HCT116 (cell line): ENCODE measurements at regions not wholly inside any gene's neighbourhood (a gene's known extent, or its start where the extent isn't known, plus 50 kb on each side); places are given as distances from the start of the nearest gene placed in this dataset.
"Not testable (repeated sequence)": the region's sequence is repeated elsewhere in the genome, so short reads cannot be mapped to it uniquely, and the experiment has no call there.

Experiments used
- ATAC-seq: fragments of 200-7000 bp; cut with Tn5 transposase; 2 replicates; pipeline ENCODE4 v1.9.1; 2020; ENCODE audit warnings: mild to moderate bottlenecking, moderate library complexity
- BruUV-seq: library from RNA; stranded (reverse); fragments of 400-500 nt; replicated peaks from 2 replicates; lab custom pipeline; 2021; lab: Mats Ljungman, UMichigan
- CTCF ChIA-PET: fragments of 300-600 bp; sonication (Branson Sonifier 250); formaldehyde crosslinking; loops from one replicate; lab custom pipeline; 2021; ENCODE audit warnings: antibody characterized with exemption; lab: Charles Lee
- POLR2A ChIA-PET: fragments of 300-600, 350-600 bp; sonication (Branson Sonifier 250); formaldehyde crosslinking; loops from one replicate; lab custom pipeline; 2021; ENCODE audit warnings: antibody characterized with exemption; lab: Charles Lee
- RAD21 ChIA-PET, 2 experiments: fragments of 300-600 bp; sonication (Branson Sonifier 250); formaldehyde crosslinking; loops; one replicate each; lab custom pipeline; 2023; ENCODE audit warnings: low total read pairs in 2 of 2; ENCODE audit not compliant: uncharacterized antibody in 2 of 2, unreplicated experiment in 2 of 2, low non-redundant PET in 1 of 2; lab: Charles Lee
- DNase-seq: peaks from one replicate; pipeline ENCODE4 v3.0.0-alpha.2; 2010; ENCODE audit warnings: low read depth, low spot score
- H2AFZ ChIP-seq: fragments of 200-600 bp; shearing (Covaris generic), sonication (generic); 2 replicates; pipeline ENCODE4 v1.6.1; 2017; ENCODE audit warnings: low read depth, mixed run types, mixed read lengths, antibody characterized with exemption, low read length; ENCODE audit not compliant: poor library complexity, severe bottlenecking
- H3K27ac ChIP-seq: 2 replicates; pipeline ENCODE4 v1.5.1; 2012; ENCODE audit warnings: low read depth, low read length
- H3K27me3 ChIP-seq: fragments of 200-600 bp; sonication (generic); 2 replicates; pipeline ENCODE4 v1.6.1; 2016; ENCODE audit warnings: mixed run types, low read length, mixed read lengths; ENCODE audit not compliant: insufficient read depth
- H3K36me3 ChIP-seq, 2 experiments: fragments of 200-500 bp in 1 of 2; fragments of 200-600 bp in 1 of 2; sonication (Bioruptor generic) in 1 of 2; sonication (generic) in 1 of 2; 2 replicates each; pipeline versions ENCODE4 v1.5.1 to v1.6.1; 2014 to 2016; ENCODE audit warnings: low read length in 2 of 2, inconsistent platforms in 1 of 2, mixed read lengths in 1 of 2, mixed run types in 1 of 2; ENCODE audit not compliant: insufficient read depth in 2 of 2, control insufficient read depth in 1 of 2
- H3K4me1 ChIP-seq, 2 experiments: fragments of 200-600 bp in 1 of 2; sonication (generic) in 1 of 2; 2 replicates each; pipeline versions ENCODE4 v1.5.1 to v1.6.1; 2012 to 2017; ENCODE audit warnings: low read length in 2 of 2, inconsistent platforms in 1 of 2, mild to moderate bottlenecking in 1 of 2, mixed read lengths in 1 of 2, mixed run types in 1 of 2, moderate library complexity in 1 of 2; ENCODE audit not compliant: insufficient read depth in 2 of 2, control insufficient read depth in 1 of 2
- H3K4me2 ChIP-seq: fragments of 200-600 bp; sonication (generic); 2 replicates; pipeline ENCODE4 v1.6.1; 2017; ENCODE audit warnings: mixed run types, low read length, mixed read lengths
- H3K4me3 ChIP-seq, 2 experiments: fragments of 200-600 bp in 1 of 2; sonication (generic) in 1 of 2; replicated peaks in 1 of 2; 2 replicates each; pipeline ENCODE4 v1.5.1; 2011 to 2016; ENCODE audit warnings: low read length in 2 of 2, control low read depth in 1 of 2, low read depth in 1 of 2, mild to moderate bottlenecking in 1 of 2, mixed read lengths in 1 of 2, mixed run types in 1 of 2
- H3K79me2 ChIP-seq: fragments of 200-600 bp; sonication (generic); 2 replicates; pipeline ENCODE4 v1.6.1; 2017; ENCODE audit warnings: mild to moderate bottlenecking, mixed run types, low read length, moderate library complexity, mixed read lengths; ENCODE audit not compliant: insufficient read depth
- H3K9ac ChIP-seq: fragments of 200-600 bp; sonication (generic); 2 replicates; pipeline ENCODE4 v1.6.1; 2016; ENCODE audit warnings: low read length, mixed read lengths
- H3K9me2 ChIP-seq: fragments of 200-600 bp; sonication (generic), shearing (Covaris generic); 2 replicates; pipeline ENCODE4 v1.6.1; 2017; ENCODE audit warnings: mixed run types, mild to moderate bottlenecking, moderate library complexity; ENCODE audit not compliant: insufficient read depth
- H3K9me3 ChIP-seq, 2 experiments: fragments of 200-500 bp in 1 of 2; fragments of 200-600 bp in 1 of 2; sonication (Bioruptor generic) in 1 of 2; sonication (generic) in 1 of 2; 2 replicates each; pipeline ENCODE4 v1.6.1; 2014 to 2017; ENCODE audit warnings: low read length in 2 of 2, mixed read lengths in 2 of 2, inconsistent platforms in 1 of 2, low read depth in 1 of 2, mild to moderate bottlenecking in 1 of 2, mixed run types in 1 of 2, moderate library complexity in 1 of 2; ENCODE audit not compliant: control insufficient read depth in 1 of 2, insufficient read depth in 1 of 2
- H4K20me1 ChIP-seq: fragments of 200-600 bp; sonication (generic), shearing (Covaris generic); 2 replicates; pipeline ENCODE4 v1.6.1; 2017; ENCODE audit warnings: mixed run types, mild to moderate bottlenecking, moderate library complexity; ENCODE audit not compliant: insufficient read depth
- RAD21 ChIP-seq: IDR thresholded peaks from 2 replicates; pipeline ENCODE4 v1.6.1; 2012; ENCODE audit warnings: low read depth, mild to moderate bottlenecking
- intact Hi-C: fragments of 100-400 bp; cut with micrococcal nuclease; formaldehyde crosslinking; loops from 2 replicates; pipeline ENCODE4 v1.10.0; 2022
- TF ChIP-seq, protein P1 (sequence below): IDR thresholded peaks from 2 replicates; pipeline ENCODE4 v1.6.1; 2012
- TF ChIP-seq, protein P2 (sequence below), 3 experiments: fragments of 200-600 bp in 1 of 3; sonication (generic) in 1 of 3; IDR thresholded peaks in 2 of 3; conservative IDR thresholded peaks in 1 of 3; 2 replicates each; pipeline ENCODE4 v1.5.1; 2012 to 2017; ENCODE audit warnings: low read depth in 2 of 3, low read length in 2 of 3, antibody characterized with exemption in 1 of 3, borderline replicate concordance in 1 of 3, control low read depth in 1 of 3, mild to moderate bottlenecking in 1 of 3, mixed read lengths in 1 of 3, mixed run types in 1 of 3, moderate library complexity in 1 of 3; ENCODE audit not compliant: insufficient read depth in 1 of 3

DNA sequence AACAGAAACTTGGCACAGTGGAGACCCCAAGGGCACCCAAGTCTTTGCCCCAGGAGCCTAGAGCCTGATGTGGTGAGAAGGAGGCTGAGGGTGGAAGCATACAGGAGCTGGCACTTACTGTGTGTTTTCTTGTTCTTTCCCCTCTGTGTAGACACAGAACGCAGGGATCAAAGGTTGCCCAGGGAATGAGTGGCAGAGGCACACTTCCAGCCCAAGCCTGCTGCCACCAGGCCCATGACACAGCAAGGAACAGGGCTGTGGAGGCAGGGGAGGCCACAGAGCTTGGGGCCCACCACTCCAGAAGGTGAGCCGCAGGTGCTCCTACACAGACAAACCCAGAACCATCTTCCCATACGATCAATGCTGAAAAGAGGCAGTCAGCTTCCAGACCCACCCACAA lies 73.9 kb upstream of the S1PR3 start (continued):
- TF ChIP-seq, protein P1, sequence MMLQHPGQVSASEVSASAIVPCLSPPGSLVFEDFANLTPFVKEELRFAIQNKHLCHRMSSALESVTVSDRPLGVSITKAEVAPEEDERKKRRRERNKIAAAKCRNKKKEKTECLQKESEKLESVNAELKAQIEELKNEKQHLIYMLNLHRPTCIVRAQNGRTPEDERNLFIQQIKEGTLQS: no peak
- TF ChIP-seq, all 23 proteins: peak for 0

DNA sequence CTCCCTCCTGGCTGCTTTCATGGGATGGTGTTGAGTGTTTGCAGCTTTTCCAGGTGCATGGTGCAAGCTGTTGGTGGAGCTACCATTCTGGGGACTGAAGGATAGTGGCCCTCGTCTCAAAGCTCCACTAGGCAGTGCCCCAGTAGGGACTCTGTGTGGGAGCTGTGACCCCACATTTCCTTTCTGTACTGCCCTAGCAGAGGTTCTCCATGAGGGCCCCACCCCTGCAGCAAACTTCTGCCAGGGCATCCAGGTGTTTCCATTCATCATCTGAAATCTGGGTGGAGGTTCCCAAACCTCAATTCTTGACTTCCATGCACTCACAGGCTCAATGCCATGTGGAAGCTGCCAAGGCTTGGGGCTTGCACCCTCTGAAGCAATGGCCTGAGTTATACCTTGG lies 72.7 kb upstream of the S1PR3 start:
- H3K27ac ChIP-seq, intact Hi-C loops, RAD21 ChIA-PET, DNase-seq, H3K4me2 ChIP-seq, H3K27me3 ChIP-seq, H2AFZ ChIP-seq, H3K79me2 ChIP-seq, H3K36me3 ChIP-seq, H3K9me3 ChIP-seq, POLR2A ChIA-PET, CTCF ChIA-PET, H4K20me1 ChIP-seq, BruUV-seq, ATAC-seq, H3K9ac ChIP-seq, H3K4me1 ChIP-seq, H3K4me3 ChIP-seq, H3K9me2 ChIP-seq: not testable (repeated sequence)

GRCh38 chr9:88920645-88921044 lies 70.6 kb upstream of the S1PR3 start:
- H3K4me1 ChIP-seq: no peaks in the 10 kb centered on the region
- H3K36me3 ChIP-seq: no peaks in the 10 kb centered on the region
- H3K27me3 ChIP-seq: no peaks in the 10 kb centered on the region; the same call in 1 of the 2 replicates
- H3K9ac ChIP-seq: no peak overlapping the region
- RAD21 ChIA-PET: no interaction called here
- no peak overlapping the region for H3K4me2 ChIP-seq
- POLR2A ChIA-PET: no interaction called here
- TF ChIP-seq RAD21: no peak
- TF ChIP-seq, protein P2, sequence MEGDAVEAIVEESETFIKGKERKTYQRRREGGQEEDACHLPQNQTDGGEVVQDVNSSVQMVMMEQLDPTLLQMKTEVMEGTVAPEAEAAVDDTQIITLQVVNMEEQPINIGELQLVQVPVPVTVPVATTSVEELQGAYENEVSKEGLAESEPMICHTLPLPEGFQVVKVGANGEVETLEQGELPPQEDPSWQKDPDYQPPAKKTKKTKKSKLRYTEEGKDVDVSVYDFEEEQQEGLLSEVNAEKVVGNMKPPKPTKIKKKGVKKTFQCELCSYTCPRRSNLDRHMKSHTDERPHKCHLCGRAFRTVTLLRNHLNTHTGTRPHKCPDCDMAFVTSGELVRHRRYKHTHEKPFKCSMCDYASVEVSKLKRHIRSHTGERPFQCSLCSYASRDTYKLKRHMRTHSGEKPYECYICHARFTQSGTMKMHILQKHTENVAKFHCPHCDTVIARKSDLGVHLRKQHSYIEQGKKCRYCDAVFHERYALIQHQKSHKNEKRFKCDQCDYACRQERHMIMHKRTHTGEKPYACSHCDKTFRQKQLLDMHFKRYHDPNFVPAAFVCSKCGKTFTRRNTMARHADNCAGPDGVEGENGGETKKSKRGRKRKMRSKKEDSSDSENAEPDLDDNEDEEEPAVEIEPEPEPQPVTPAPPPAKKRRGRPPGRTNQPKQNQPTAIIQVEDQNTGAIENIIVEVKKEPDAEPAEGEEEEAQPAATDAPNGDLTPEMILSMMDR (IDR thresholded peaks at IDR 0.05 in 2 of 3, conservative IDR thresholded peaks at IDR 0.05 in 1 of 3; ENCODE audit: borderline replicate concordance in 1 of 3, insufficient read depth in 1 of 3, low read depth in 2 of 3, low read length in 2 of 3): 0 out of 6 replicates have a peak, but pooled peaks of 2 of the 3 experiments have one; percentile 2 to 11
- no peaks in the 10 kb centered on the region for H3K79me2 ChIP-seq
- no peak overlapping the region for H3K4me3 ChIP-seq
- DNase-seq: no peak
- intact Hi-C loops: no loop called here
- BruUV-seq: no TSS peak
- H3K9me3 ChIP-seq: peaks cover 0 to 3% of the 10 kb centered on the region in 2 experiments; a peak in 1 of 4 replicates
- no peak overlapping the region for H3K27ac ChIP-seq
- no peak for ATAC-seq
- no peaks in the 10 kb centered on the region for H3K9me2 ChIP-seq
- no peaks in the 10 kb centered on the region for H4K20me1 ChIP-seq
- no peak overlapping the region for H2AFZ ChIP-seq
- CTCF ChIA-PET: no interaction called here
